Natural killer cell treated with Interleukin-12 subunit alpha and Interleukin-12 subunit beta and Interleukin-15 and Interleukin-18, amount 100 ng/mL, for 72 hours (primary cell): ENCODE measurements at regions not wholly inside any gene's neighbourhood (a gene's known extent, or its start where the extent isn't known, plus 50 kb on each side); places are given as distances from the start of the nearest gene placed in this dataset.

Source experiments
- ATAC-seq, 2 donors: fragments of 150-1000 bp; cut with Tn5 transposase in 1 of 2; sonication (Bioruptor Pico), chemical (Tn5 transposase) in 1 of 2; 2 replicates each; pipeline ENCODE4 v1.10.0; 2021
- DNase-seq: peaks from one replicate; pipeline ENCODE4 v3.0.0; 2022; ENCODE audit warnings: low spot score
- H3K27ac Mint-ChIP-seq, 2 donors: 1 replicate in 1 of 2; 2 replicates in 1 of 2; pipeline ENCODE4 v1.8.0; 2022; ENCODE audit warnings: mixed read lengths in 2 of 2, mild to moderate bottlenecking in 1 of 2, moderate library complexity in 1 of 2
- H3K27me3 Mint-ChIP-seq, 2 donors: 1 replicate in 1 of 2; 2 replicates in 1 of 2; pipeline ENCODE4 v1.8.0; 2022; ENCODE audit warnings: mixed read lengths in 2 of 2
- H3K36me3 Mint-ChIP-seq: one replicate; pipeline ENCODE4 v1.8.0; 2022; ENCODE audit warnings: mixed read lengths
- H3K4me1 Mint-ChIP-seq, 2 donors: 1 replicate in 1 of 2; 2 replicates in 1 of 2; pipeline ENCODE4 v1.8.0; 2022; ENCODE audit warnings: low read depth in 2 of 2, mixed read lengths in 2 of 2, mild to moderate bottlenecking in 1 of 2
- H3K4me3 Mint-ChIP-seq: one replicate; pipeline ENCODE4 v1.8.0; 2022; ENCODE audit warnings: mixed read lengths
- H3K9me3 Mint-ChIP-seq: 2 replicates; pipeline ENCODE4 v1.8.0; 2022; ENCODE audit warnings: mixed read lengths

DNA sequence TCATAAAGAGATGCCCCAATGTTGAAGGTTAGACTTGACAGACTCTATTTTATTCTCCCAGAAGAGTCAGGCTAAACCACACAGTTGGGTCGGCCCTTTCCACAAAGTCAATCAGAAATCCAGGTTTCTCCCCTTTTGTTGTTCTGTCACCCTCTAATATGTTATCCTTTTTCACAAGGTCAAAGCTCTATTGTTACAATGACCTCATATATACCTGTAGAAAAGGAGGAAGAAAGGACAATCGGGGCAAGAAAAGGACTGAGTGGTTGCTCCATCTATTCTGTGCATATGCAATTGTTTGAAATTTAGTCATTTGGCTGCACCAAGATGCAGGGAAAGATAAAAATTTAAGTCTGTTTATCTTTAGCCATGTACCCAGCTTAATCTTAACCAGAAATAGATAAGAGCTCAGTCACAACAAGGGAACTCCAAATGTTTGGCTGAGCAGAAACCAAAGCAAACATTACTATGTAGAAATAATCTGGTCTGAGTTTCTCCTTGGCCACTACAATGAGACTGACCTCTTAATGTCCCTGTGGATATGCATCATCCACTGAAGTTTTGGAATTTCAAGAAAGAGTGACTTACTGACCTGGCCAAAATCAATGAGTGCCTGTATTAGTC lies 503.7 kb downstream of the GALC start:
- H3K27ac Mint-ChIP-seq: no peak overlapping the region
- peaks cover 4% of the 10 kb centered on the region for H3K9me3 Mint-ChIP-seq
- H3K27me3 Mint-ChIP-seq: no peaks in the 10 kb centered on the region
- H3K4me1 Mint-ChIP-seq: no peaks in the 10 kb centered on the region
- no peaks in the 10 kb centered on the region for H3K36me3 Mint-ChIP-seq
- ATAC-seq (no peak), DNase-seq (no peak)
- no peak overlapping the region for H3K4me3 Mint-ChIP-seq

DNA sequence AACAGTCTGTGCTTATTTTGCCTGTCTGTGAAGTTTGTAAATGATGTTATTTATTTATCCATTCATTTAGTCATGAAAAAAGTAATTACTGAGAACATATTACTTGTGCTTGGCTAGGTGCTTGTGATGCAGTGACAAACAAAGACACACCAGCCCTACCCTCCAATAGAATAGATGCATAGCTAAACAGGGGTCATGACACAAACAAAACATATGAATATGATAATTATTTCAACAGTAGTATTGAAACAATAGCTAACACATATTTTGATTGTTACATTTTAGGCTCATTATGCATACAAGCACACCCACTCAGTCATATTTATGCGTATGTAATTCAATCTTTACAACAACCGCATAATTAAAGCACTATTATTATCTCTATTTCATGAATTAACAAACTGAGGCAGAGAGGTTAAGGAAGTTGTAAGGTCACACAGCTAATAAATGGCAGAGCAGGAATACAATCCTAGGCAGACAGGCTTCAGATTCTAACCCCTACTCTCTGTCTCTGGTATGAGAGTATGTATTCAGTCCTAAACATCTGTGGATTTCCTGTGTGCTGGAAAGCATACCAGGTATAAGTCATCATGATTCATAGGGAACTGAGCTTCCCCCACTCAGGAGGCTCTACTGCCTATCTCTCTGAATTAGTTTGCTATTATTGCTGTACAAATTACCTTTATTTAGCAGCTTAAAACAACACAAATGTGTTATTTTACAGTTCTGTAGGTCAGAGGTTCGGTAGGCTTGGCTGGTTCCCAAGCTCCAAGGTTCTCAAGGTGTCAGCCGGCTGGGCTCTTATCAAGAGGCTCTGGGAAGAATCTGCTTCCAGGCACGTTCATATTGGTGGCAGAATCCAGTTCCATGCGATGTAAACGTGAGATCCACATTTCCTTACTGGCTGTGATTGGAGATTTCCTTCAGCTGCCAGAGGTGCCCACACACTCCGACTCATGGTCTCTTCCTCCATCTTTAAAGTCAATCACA lies 509.4 kb downstream of the GALC start:
- no peaks in the 10 kb centered on the region for H3K36me3 Mint-ChIP-seq
- no peak overlapping the region for H3K4me3 Mint-ChIP-seq
- no peak for DNase-seq
- H3K9me3 Mint-ChIP-seq: peaks cover 16% of the 10 kb centered on the region
- H3K27ac Mint-ChIP-seq: no peak overlapping the region
- no peaks in the 10 kb centered on the region for H3K4me1 Mint-ChIP-seq
- no peak for ATAC-seq
- no peaks in the 10 kb centered on the region for H3K27me3 Mint-ChIP-seq

DNA sequence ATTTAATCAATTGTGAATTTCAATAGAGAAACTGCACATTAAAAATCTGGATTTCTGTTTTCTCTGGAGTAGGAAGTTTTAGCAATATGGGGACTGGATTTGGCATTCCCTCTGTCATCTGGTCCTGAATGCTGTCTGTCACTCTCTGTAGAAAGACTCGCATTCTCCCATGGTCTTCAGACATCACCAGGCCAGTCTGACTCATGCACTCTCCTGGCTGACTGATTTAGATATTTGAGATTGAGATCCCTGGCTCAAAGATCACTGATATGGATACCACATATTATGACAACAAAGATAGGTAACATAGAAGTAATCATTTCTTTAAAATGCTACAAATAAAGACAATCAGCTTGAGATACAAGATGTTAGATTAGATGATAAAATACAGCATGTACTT lies 524.5 kb downstream of the GALC start:
- no peak overlapping the region for H3K4me3 Mint-ChIP-seq
- ATAC-seq (no peak), DNase-seq (no peak)
- H3K4me1 Mint-ChIP-seq: no peaks in the 10 kb centered on the region
- H3K27me3 Mint-ChIP-seq: no peaks in the 10 kb centered on the region
- H3K36me3 Mint-ChIP-seq: no peaks in the 10 kb centered on the region
- H3K27ac Mint-ChIP-seq: no peak overlapping the region
- H3K9me3 Mint-ChIP-seq: peaks cover 15% of the 10 kb centered on the region

DNA sequence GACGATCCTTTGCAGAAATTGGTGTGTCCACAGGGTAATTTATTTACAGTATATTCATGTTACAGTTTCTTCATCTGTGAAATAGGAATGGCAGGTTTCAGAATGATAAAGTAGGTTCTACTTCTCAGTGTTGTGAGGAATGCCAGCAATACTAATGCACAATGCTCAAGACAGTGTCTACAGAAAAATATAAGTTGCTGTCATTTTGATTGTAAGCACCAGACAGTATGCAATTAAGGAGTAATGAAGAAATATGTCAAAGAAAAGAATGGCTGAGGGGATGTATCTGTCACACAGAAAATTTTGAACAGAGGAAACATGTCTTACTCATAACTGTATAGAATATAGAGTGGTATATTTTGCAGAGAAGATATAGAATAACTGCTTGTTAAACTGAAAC lies 525.4 kb downstream of the GALC start:
- no peak for ATAC-seq
- no peaks in the 10 kb centered on the region for H3K27me3 Mint-ChIP-seq
- H3K27ac Mint-ChIP-seq: no peak overlapping the region
- H3K36me3 Mint-ChIP-seq: no peaks in the 10 kb centered on the region
- DNase-seq: no peak
- H3K9me3 Mint-ChIP-seq: peaks cover 17% of the 10 kb centered on the region
- H3K4me1 Mint-ChIP-seq: no peaks in the 10 kb centered on the region
- no peak overlapping the region for H3K4me3 Mint-ChIP-seq

GRCh38 chr14:87465770-87466169 lies 527.2 kb downstream of the GALC start:
- no peak overlapping the region for H3K27ac Mint-ChIP-seq
- no peaks in the 10 kb centered on the region for H3K36me3 Mint-ChIP-seq
- H3K4me1 Mint-ChIP-seq: no peaks in the 10 kb centered on the region
- DNase-seq (no peak), ATAC-seq (no peak)
- H3K9me3 Mint-ChIP-seq: peaks cover 18% of the 10 kb centered on the region
- H3K27me3 Mint-ChIP-seq: no peaks in the 10 kb centered on the region
- H3K4me3 Mint-ChIP-seq: no peak overlapping the region

- Mint-ChIP-seq H3K27me3 (no peaks in the 10 kb centered on the region), H3K9me3 (peaks cover 15% of the 10 kb centered on the region), H3K4me3 (no peak overlapping the region), H3K36me3 (no peaks in the 10 kb centered on the region), H3K4me1 (no peaks in the 10 kb centered on the region), H3K27ac (no peak overlapping the region)
- DNase-seq (no peak), ATAC-seq (no peak)
Observed at GRCh38 chr14:87461704-87462103, 531.3 kb downstream of the GALC start.

DNA sequence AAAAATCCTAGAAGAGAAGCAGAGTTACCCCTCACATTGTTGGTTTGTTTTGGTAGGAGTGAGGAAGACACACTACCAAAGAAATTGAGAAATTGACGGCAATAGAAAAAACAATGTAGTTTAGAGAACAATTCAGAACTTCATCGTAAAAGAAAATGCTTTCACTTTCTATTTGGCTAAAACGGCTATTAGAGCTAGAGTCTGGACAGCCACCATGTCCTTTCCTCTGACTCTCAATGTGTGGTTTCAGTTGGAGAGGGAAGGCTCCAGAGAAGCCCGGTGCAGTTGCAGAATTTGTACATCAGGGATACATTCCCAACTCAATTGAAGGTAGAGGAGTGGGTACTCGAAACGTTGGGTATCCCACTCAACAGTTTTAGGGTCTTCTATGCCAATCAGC lies 535.3 kb downstream of the GALC start:
- DNase-seq (no peak), ATAC-seq (no peak)
- H3K27me3 Mint-ChIP-seq: no peaks in the 10 kb centered on the region
- peaks cover 13% of the 10 kb centered on the region for H3K9me3 Mint-ChIP-seq
- no peak overlapping the region for H3K27ac Mint-ChIP-seq
- no peaks in the 10 kb centered on the region for H3K4me1 Mint-ChIP-seq
- no peaks in the 10 kb centered on the region for H3K36me3 Mint-ChIP-seq
- H3K4me3 Mint-ChIP-seq: no peak overlapping the region

DNA sequence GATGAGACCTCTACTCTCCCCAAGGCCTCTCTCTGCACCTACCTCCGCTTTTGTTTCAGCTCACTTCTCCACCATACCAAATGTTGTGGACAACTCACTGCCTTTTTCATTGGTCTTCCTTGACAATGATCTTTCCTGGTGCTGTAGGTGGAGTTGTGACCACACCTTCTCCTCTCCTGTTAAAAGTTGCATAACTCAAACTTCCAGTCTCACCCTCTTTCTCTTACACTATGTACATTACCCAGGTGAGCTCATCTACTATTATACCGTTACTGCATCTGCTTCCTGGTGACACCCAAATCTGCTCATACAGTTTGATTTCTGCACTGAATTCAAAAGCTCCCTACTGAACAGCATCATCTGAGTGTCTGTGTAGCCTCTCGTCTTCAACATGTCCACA lies 542.8 kb downstream of the GALC start:
- Mint-ChIP-seq H3K4me1 (no peaks in the 10 kb centered on the region), H3K36me3 (no peaks in the 10 kb centered on the region), H3K4me3 (no peak overlapping the region), H3K27me3 (no peaks in the 10 kb centered on the region), H3K9me3 (peaks cover 5% of the 10 kb centered on the region), H3K27ac (no peak overlapping the region)
- DNase-seq (no peak), ATAC-seq (no peak)

DNA sequence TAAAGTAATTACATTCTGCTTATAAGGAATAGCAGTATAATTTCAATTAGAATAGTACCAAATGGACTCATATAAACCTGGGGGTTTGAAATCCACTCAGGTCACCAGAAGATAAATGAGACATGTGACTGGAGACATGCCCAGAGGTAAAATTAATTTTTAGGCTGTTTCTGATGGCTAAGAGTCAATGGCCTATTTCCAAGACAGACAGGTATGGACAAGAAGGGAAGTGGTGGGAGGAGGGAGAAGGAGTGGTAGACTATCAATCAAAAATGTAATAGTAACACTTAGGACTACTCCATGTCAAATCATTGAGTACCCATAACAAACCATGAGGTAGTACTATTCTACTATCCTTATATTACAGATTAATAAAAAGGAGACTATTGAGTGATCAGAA lies 544.0 kb downstream of the GALC start:
- peaks cover 4% of the 10 kb centered on the region for H3K9me3 Mint-ChIP-seq
- ATAC-seq (no peak), DNase-seq (no peak)
- no peak overlapping the region for H3K4me3 Mint-ChIP-seq
- H3K36me3 Mint-ChIP-seq: no peaks in the 10 kb centered on the region
- H3K4me1 Mint-ChIP-seq: no peaks in the 10 kb centered on the region
- no peaks in the 10 kb centered on the region for H3K27me3 Mint-ChIP-seq
- H3K27ac Mint-ChIP-seq: no peak overlapping the region

GRCh38 chr14:87443787-87444186 lies 549.2 kb downstream of the GALC start:
- H3K27me3 Mint-ChIP-seq: no peaks in the 10 kb centered on the region
- H3K4me1 Mint-ChIP-seq: no peaks in the 10 kb centered on the region
- peaks cover 3% of the 10 kb centered on the region for H3K9me3 Mint-ChIP-seq
- no peak for ATAC-seq
- H3K4me3 Mint-ChIP-seq: no peak overlapping the region
- H3K36me3 Mint-ChIP-seq: no peaks in the 10 kb centered on the region
- no peak overlapping the region for H3K27ac Mint-ChIP-seq
- no peak for DNase-seq

DNA sequence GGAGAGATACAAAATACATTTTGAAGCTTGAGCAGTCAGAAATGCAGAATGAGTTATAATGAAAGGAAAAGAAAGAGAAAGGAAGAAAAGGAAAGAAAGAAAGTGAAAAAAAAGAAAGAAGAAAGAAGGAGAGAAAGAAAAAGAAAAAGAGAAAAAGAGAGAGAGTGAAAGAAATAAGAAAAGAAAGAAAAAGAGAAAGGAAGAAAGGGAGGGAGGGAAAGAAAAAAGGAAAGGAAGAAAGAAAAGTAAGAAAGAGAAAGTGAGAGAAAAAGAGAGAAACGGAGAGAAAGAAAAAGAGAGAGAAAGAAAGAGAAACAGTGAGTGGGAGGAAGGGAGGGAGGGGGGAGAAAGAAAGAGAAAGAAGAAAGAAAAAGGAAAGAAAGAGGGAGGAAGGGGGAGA lies 549.9 kb downstream of the GALC start:
- H3K4me3 Mint-ChIP-seq: no peak overlapping the region

GRCh38 chr14:87437158-87437557 lies 555.8 kb downstream of the GALC start:
- H3K27ac Mint-ChIP-seq: no peak overlapping the region
- ATAC-seq (no peak), DNase-seq (no peak)
- H3K4me3 Mint-ChIP-seq: no peak overlapping the region
- no peaks in the 10 kb centered on the region for H3K36me3 Mint-ChIP-seq
- no peaks in the 10 kb centered on the region for H3K4me1 Mint-ChIP-seq
- no peaks in the 10 kb centered on the region for H3K27me3 Mint-ChIP-seq
- peaks cover 16% of the 10 kb centered on the region for H3K9me3 Mint-ChIP-seq

More for the DNA sequence above, 549.9 kb downstream of the GALC start:
- Mint-ChIP-seq H3K4me1 (no peaks in the 10 kb centered on the region), H3K9me3 (peaks cover 3% of the 10 kb centered on the region), H3K27ac (no peak overlapping the region), H3K27me3 (no peaks in the 10 kb centered on the region), H3K36me3 (no peaks in the 10 kb centered on the region)
- DNase-seq: no peak
- ATAC-seq: no peak

DNA sequence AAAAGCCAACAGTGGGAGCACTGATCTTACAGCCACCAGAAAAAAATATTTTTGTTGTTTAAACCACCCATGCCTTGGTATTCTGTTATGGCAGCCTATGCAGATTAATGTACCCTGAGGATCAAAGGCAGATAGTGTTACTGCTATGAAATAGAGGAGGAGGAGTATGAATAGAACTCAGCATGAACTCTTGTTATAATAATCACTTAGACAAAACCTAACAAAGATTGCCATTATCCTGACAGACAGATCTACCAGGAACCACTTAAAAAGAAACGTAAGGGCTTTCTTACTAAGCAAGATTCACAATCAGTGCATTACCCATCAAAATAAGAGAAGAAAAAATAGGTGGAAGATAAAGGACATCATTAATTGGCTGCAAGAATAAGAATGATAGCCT lies 558.3 kb downstream of the GALC start:
- no peak overlapping the region for H3K4me3 Mint-ChIP-seq
- ATAC-seq (no peak), DNase-seq (no peak)
- H3K36me3 Mint-ChIP-seq: no peaks in the 10 kb centered on the region
- H3K4me1 Mint-ChIP-seq: no peaks in the 10 kb centered on the region
- H3K27ac Mint-ChIP-seq: no peak overlapping the region
- no peaks in the 10 kb centered on the region for H3K27me3 Mint-ChIP-seq
- peaks cover 16% of the 10 kb centered on the region for H3K9me3 Mint-ChIP-seq

DNA sequence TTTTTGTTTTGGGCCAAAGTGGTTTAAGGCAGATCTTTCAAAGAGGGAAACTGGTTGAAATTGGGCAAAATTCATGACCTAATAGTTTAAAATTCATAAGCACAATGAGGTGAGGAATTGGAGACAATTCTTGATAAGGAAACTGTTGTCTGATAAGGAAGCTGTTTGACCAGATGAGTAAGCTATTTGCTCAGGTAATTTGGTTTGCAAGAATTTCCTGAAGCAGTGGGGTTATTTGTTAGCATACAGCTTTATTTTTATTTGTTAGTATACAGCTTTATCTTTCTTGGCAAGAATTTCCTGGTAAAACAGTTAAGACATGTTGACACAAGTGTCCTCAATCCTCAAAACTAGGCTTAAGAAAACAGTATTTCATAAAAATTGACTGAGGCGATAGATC lies 559.0 kb downstream of the GALC start:
- Mint-ChIP-seq H3K27ac (no peak overlapping the region), H3K4me1 (no peaks in the 10 kb centered on the region), H3K9me3 (peaks cover 16% of the 10 kb centered on the region), H3K36me3 (no peaks in the 10 kb centered on the region), H3K4me3 (no peak overlapping the region), H3K27me3 (no peaks in the 10 kb centered on the region)
- ATAC-seq (no peak), DNase-seq (no peak)
